ENCODE measurements at regions not wholly inside any gene's neighbourhood (a gene's known extent, or its start where the extent isn't known, plus 50 kb on each side); places are given as distances from the start of the nearest gene placed in this dataset.

DNA sequence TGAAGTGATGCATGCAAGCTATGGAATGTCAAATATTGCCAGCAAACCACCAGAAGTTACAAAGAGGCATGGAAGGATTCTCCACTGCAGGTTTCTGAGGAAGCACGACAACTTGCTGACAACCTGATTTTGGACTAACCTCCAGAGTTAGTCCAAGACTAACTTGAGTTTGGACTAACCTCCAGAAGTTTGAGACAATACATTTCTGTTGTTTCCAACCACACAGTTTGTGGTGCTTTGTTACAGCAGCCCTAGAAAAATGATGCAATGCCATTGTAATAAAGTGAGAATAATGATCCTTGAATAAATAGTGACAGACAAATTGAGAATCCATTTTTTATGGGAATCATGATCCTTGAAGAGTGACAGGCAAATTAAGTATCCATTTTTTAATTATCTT lies 169.9 kb upstream of the HDDC2 start:
- TF ChIP-seq, protein P1, sequence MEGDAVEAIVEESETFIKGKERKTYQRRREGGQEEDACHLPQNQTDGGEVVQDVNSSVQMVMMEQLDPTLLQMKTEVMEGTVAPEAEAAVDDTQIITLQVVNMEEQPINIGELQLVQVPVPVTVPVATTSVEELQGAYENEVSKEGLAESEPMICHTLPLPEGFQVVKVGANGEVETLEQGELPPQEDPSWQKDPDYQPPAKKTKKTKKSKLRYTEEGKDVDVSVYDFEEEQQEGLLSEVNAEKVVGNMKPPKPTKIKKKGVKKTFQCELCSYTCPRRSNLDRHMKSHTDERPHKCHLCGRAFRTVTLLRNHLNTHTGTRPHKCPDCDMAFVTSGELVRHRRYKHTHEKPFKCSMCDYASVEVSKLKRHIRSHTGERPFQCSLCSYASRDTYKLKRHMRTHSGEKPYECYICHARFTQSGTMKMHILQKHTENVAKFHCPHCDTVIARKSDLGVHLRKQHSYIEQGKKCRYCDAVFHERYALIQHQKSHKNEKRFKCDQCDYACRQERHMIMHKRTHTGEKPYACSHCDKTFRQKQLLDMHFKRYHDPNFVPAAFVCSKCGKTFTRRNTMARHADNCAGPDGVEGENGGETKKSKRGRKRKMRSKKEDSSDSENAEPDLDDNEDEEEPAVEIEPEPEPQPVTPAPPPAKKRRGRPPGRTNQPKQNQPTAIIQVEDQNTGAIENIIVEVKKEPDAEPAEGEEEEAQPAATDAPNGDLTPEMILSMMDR (conservative IDR thresholded peaks at IDR 0.05; ENCODE audit: low read length) = no peak
- no peak for TF ChIP-seq EZH2phosphoT487 (IDR thresholded peaks at IDR 0.05; ENCODE audit: borderline replicate concordance)

Measured in Loucy (cell line).